ENCODE measurements at regions not wholly inside any gene's neighbourhood (a gene's known extent, or its start where the extent isn't known, plus 50 kb on each side); places are given as distances from the start of the nearest gene placed in this dataset.

DNA sequence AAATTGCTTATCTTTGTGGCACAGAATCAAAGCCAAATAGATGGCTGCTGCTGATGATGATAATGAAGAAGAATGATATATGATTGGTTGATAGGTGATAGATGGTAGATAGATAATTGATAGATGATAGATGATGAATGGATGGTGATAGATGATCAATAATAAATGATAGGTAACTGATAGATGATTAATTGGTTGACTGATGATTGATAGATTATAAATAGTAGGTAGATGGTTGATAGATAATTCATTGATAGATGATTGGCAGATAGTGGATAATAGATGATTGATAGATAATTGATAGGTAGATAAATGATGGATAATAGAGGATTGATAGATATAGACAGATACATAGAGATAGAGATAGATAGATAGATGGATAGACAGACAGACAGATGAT is 430.2 kb downstream of the EIPR1 start (continued):
- TF ChIP-seq, protein P1, sequence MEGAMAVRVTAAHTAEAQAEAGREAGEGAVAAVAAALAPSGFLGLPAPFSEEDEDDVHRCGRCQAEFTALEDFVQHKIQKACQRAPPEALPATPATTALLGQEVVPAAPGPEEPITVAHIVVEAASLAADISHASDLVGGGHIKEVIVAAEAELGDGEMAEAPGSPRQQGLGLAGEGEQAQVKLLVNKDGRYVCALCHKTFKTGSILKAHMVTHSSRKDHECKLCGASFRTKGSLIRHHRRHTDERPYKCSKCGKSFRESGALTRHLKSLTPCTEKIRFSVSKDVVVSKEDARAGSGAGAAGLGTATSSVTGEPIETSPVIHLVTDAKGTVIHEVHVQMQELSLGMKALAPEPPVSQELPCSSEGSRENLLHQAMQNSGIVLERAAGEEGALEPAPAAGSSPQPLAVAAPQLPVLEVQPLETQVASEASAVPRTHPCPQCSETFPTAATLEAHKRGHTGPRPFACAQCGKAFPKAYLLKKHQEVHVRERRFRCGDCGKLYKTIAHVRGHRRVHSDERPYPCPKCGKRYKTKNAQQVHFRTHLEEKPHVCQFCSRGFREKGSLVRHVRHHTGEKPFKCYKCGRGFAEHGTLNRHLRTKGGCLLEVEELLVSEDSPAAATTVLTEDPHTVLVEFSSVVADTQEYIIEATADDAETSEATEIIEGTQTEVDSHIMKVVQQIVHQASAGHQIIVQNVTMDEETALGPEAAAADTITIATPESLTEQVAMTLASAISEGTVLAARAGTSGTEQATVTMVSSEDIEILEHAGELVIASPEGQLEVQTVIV (IDR thresholded peaks at IDR 0.05; ENCODE audit: borderline replicate concordance, partially characterized antibody): no peak
- TF ChIP-seq EGR1 (IDR thresholded peaks at IDR 0.05; ENCODE audit: borderline replicate concordance in 1 of 2, low read depth in 2 of 2, low read length in 2 of 2) (no peak), CHD2 (IDR thresholded peaks at IDR 0.05; ENCODE audit: borderline replicate concordance, low read depth, low read length) (no peak), IKZF1 (conservative IDR thresholded peaks at IDR 0.05) (no peak)

DNA sequence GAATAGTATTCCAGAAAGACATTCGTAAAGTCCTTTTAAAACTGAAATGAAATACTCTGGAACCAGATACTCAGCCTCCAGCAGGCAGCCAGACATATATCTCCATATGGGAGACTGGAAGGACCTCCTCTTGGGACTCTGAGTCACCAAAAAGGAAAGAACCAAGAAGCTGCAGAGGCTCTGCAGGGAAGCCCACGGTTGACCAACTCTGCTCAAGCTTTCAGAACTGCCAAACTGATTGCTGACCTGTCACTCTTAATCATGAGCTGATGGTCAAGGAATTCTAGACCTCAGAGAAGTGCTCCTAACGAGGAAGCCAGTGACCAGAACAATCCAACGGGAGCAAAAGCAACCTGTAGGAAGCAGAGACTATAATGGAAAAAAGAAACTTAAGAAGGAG is 434.7 kb downstream of the EIPR1 start:
- 11% methylated on average over 4 of the region's 4 CpGs for WGBS (ENCODE audit: insufficient coverage, insufficient replicate concordance, low lambda C conversion rate, missing lambda C conversion rate)
- Histone ChIP-seq H2AFZ (ENCODE audit: control insufficient read depth, low read depth, low read length) (no peak overlapping the region), H3K9me3 (replicated peaks; ENCODE audit: control insufficient read depth, insufficient read depth, low read length) (no peaks in the 10 kb centered on the region), H3K4me3 (no peak overlapping the region), H3K4me1 (ENCODE audit: control insufficient read depth, insufficient read depth, low read length) (no peaks in the 10 kb centered on the region), H3K27me3 (replicated peaks in 1 of 2; ENCODE audit: control insufficient read depth in 2 of 2, insufficient read depth in 2 of 2, low read length in 1 of 2) (no peaks in the 10 kb centered on the region), H3K36me3 (ENCODE audit: control insufficient read depth in 2 of 2, insufficient read depth in 2 of 2, low read length in 1 of 2) (no peaks in the 10 kb centered on the region), H3K9ac (ENCODE audit: control insufficient read depth, insufficient read depth, low read length) (no peak overlapping the region), H3K4me2 (ENCODE audit: control insufficient read depth, insufficient read depth) (no peak overlapping the region), H4K20me1 (ENCODE audit: control insufficient read depth, insufficient read depth) (no peaks in the 10 kb centered on the region), H3K79me2 (ENCODE audit: control insufficient read depth, insufficient read depth, low read length) (no peaks in the 10 kb centered on the region), H3K27ac (ENCODE audit: control insufficient read depth, insufficient read depth) (no peak overlapping the region)
- ChIA-PET POLR2A (no interaction called here), CTCF (no interaction called here), SMC1A (ENCODE audit: uncharacterized antibody, unreplicated experiment) (no interaction called here), RAD21 (ENCODE audit: unreplicated experiment) (no interaction called here)
- in situ Hi-C loops (cut with MboI) (no loop called here), intact Hi-C loops (cut with micrococcal nuclease; ENCODE audit: unreplicated experiment) (no loop called here)
- BruUV-seq (replicated peaks): no TSS peak
- no peak for ATAC-seq
- DNase-seq (ENCODE audit: low read depth, low spot score): no peak
- FAIRE-seq: no peak
- TF ChIP-seq NR2C1 (IDR thresholded peaks at IDR 0.05) (no peak), NR2F1 (conservative IDR thresholded peaks at IDR 0.05) (no peak), ATF3 (IDR thresholded peaks at IDR 0.05; ENCODE audit: borderline replicate concordance, extremely low read depth, low read depth, low read length) (no peak), NBN (IDR thresholded peaks at IDR 0.05) (no peak), MEF2B (IDR thresholded peaks at IDR 0.05; ENCODE audit: partially characterized antibody, poor library complexity, severe bottlenecking) (no peak), SKIL (IDR thresholded peaks at IDR 0.05; ENCODE audit: low read depth, poor library complexity, severe bottlenecking) (no peak), NR2C2 (IDR thresholded peaks at IDR 0.05; ENCODE audit: borderline replicate concordance, control insufficient read depth, insufficient read length, low read depth) (no peak)
- TF ChIP-seq, protein P2, sequence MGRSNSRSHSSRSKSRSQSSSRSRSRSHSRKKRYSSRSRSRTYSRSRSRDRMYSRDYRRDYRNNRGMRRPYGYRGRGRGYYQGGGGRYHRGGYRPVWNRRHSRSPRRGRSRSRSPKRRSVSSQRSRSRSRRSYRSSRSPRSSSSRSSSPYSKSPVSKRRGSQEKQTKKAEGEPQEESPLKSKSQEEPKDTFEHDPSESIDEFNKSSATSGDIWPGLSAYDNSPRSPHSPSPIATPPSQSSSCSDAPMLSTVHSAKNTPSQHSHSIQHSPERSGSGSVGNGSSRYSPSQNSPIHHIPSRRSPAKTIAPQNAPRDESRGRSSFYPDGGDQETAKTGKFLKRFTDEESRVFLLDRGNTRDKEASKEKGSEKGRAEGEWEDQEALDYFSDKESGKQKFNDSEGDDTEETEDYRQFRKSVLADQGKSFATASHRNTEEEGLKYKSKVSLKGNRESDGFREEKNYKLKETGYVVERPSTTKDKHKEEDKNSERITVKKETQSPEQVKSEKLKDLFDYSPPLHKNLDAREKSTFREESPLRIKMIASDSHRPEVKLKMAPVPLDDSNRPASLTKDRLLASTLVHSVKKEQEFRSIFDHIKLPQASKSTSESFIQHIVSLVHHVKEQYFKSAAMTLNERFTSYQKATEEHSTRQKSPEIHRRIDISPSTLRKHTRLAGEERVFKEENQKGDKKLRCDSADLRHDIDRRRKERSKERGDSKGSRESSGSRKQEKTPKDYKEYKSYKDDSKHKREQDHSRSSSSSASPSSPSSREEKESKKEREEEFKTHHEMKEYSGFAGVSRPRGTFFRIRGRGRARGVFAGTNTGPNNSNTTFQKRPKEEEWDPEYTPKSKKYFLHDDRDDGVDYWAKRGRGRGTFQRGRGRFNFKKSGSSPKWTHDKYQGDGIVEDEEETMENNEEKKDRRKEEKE (IDR thresholded peaks at IDR 0.05): no peak

Measured in GM12878 (cell line).